HG02759 (cell line): ENCODE measurements at regions not wholly inside any gene's neighbourhood (a gene's known extent, or its start where the extent isn't known, plus 50 kb on each side); places are given as distances from the start of the nearest gene placed in this dataset.
A peak's percentile ranks its signal among the peaks of the same experiment; 100 is the strongest.
"Not testable (repeated sequence)": the region's sequence is repeated elsewhere in the genome, so short reads cannot be mapped to it uniquely, and the experiment has no call there.

ENCODE experiments used
- ATAC-seq: cut with Tn5 transposase; IDR thresholded peaks from one replicate; pipeline ENCODE4 v1.9.1; 2021; ENCODE audit warnings: mild to moderate bottlenecking, moderate library complexity; ENCODE audit not compliant: unreplicated experiment

GRCh38 chr14:39628087-39628486 lies 195.9 kb upstream of the FBXO33 start:
- ATAC-seq, result no peak

GRCh38 chr14:39626589-39627576 lies 194.7 kb upstream of the FBXO33 start:
- ATAC-seq, result no peak

- no peak for ATAC-seq
Measured at GRCh38 chr14:39621678-39622077, 189.4 kb upstream of the FBXO33 start.

GRCh38 chr14:39621223-39621622 lies 189.0 kb upstream of the FBXO33 start:
- no peak for ATAC-seq

- no peak for ATAC-seq
Measured at GRCh38 chr14:39617537-39617936, 185.3 kb upstream of the FBXO33 start.

- ATAC-seq, result no peak
Measured at GRCh38 chr14:39615352-39615751, 183.1 kb upstream of the FBXO33 start.

GRCh38 chr14:39614297-39614923 lies 182.2 kb upstream of the FBXO33 start:
- no peak for ATAC-seq

- no peak for ATAC-seq
Measured at GRCh38 chr14:39609119-39609518, 176.9 kb upstream of the FBXO33 start.

GRCh38 chr14:39607978-39608377 lies 175.7 kb upstream of the FBXO33 start:
- no peak for ATAC-seq

GRCh38 chr14:39603942-39604341 lies 171.7 kb upstream of the FBXO33 start:
- ATAC-seq, result no peak

GRCh38 chr14:39593377-39593776 lies 161.1 kb upstream of the FBXO33 start:
- no peak for ATAC-seq

- no peak for ATAC-seq
Measured at GRCh38 chr14:39592116-39592789, 160.0 kb upstream of the FBXO33 start.

- not testable (repeated sequence) for ATAC-seq
Measured at GRCh38 chr14:39589882-39590281, 157.6 kb upstream of the FBXO33 start.

- ATAC-seq, result peak; percentile 56
Measured at GRCh38 chr14:39582028-39582654, 149.9 kb upstream of the FBXO33 start.

- ATAC-seq, result no peak
Measured at GRCh38 chr14:39581474-39581873, 149.2 kb upstream of the FBXO33 start.

GRCh38 chr14:39580696-39581095 lies 148.5 kb upstream of the FBXO33 start:
- no peak for ATAC-seq

GRCh38 chr14:39576736-39577135 lies 144.5 kb upstream of the FBXO33 start:
- ATAC-seq, result no peak

- ATAC-seq, result no peak
Measured at GRCh38 chr14:39576258-39576657, 144.0 kb upstream of the FBXO33 start.

GRCh38 chr14:39568809-39569538 lies 136.7 kb upstream of the FBXO33 start:
- ATAC-seq, result no peak

- ATAC-seq, result no peak
Measured at GRCh38 chr14:39566795-39567194, 134.6 kb upstream of the FBXO33 start.
